ENCODE measurements at regions not wholly inside any gene's neighbourhood (a gene's known extent, or its start where the extent isn't known, plus 50 kb on each side); places are given as distances from the start of the nearest gene placed in this dataset.

GRCh38 chr6:167208819-167209576 lies 51.2 kb upstream of the GPR31 start:
- H3K9me3 ChIP-seq (ENCODE audit: low read depth), result no peaks in the 10 kb centered on the region
- no peaks in the 10 kb centered on the region for H3K36me3 ChIP-seq
- no peak overlapping the region for H3K27ac ChIP-seq
- no peak overlapping the region for H3K4me3 ChIP-seq
- TF ChIP-seq CTCF (IDR thresholded peaks at IDR 0.05; ENCODE audit: low read depth, low read length), result no peak
- H3K27me3 ChIP-seq, result no peaks in the 10 kb centered on the region
- no peaks in the 10 kb centered on the region for H3K4me1 ChIP-seq (ENCODE audit: low read depth)
- no peak for DNase-seq (ENCODE audit: low read depth in 1 of 2, low spot score in 1 of 2)

- no peaks in the 10 kb centered on the region for H3K27me3 ChIP-seq
- no peaks in the 10 kb centered on the region for H3K36me3 ChIP-seq
- no peak overlapping the region for H3K4me3 ChIP-seq
- H3K27ac ChIP-seq, result no peak overlapping the region
- no peak for TF ChIP-seq CTCF (IDR thresholded peaks at IDR 0.05; ENCODE audit: low read depth, low read length)
- DNase-seq (ENCODE audit: low read depth in 1 of 2, low spot score in 1 of 2), result no peak
- no peaks in the 10 kb centered on the region for H3K9me3 ChIP-seq (ENCODE audit: low read depth)
- H3K4me1 ChIP-seq (ENCODE audit: low read depth), result no peaks in the 10 kb centered on the region
These were observed 51.8 kb upstream of the GPR31 start for GRCh38 chr6:167209577-167209975.

GRCh38 chr6:167210375-167211294 lies 52.9 kb upstream of the GPR31 start:
- Histone ChIP-seq H3K27me3 (no peaks in the 10 kb centered on the region), H3K27ac (no peak overlapping the region)

GRCh38 chr6:167211295-167211648 lies 53.5 kb upstream of the GPR31 start:
- Histone ChIP-seq H3K27me3 (no peaks in the 10 kb centered on the region), H3K36me3 (no peaks in the 10 kb centered on the region), H3K4me1 (ENCODE audit: low read depth) (no peaks in the 10 kb centered on the region), H3K27ac (no peak overlapping the region), H3K4me3 (no peak overlapping the region), H3K9me3 (ENCODE audit: low read depth) (no peaks in the 10 kb centered on the region)
- TF ChIP-seq CTCF (IDR thresholded peaks at IDR 0.05; ENCODE audit: low read depth, low read length), result no peak
- DNase-seq (ENCODE audit: low read depth in 1 of 2, low spot score in 1 of 2), result no peak

More at GRCh38 chr6:167210375-167211294, 52.9 kb upstream of the GPR31 start:
- Histone ChIP-seq H3K9me3 (ENCODE audit: low read depth) (no peaks in the 10 kb centered on the region), H3K4me3 (no peak overlapping the region), H3K4me1 (ENCODE audit: low read depth) (no peaks in the 10 kb centered on the region), H3K36me3 (no peaks in the 10 kb centered on the region)
- DNase-seq (ENCODE audit: low read depth in 1 of 2, low spot score in 1 of 2), result peak in 1 of 2 donors; percentile 66
- TF ChIP-seq CTCF (IDR thresholded peaks at IDR 0.05; ENCODE audit: low read depth, low read length), result no peak

GRCh38 chr6:167211881-167212712 lies 54.3 kb upstream of the GPR31 start:
- no peak overlapping the region for H3K27ac ChIP-seq
- no peaks in the 10 kb centered on the region for H3K4me1 ChIP-seq (ENCODE audit: low read depth)
- H3K9me3 ChIP-seq (ENCODE audit: low read depth), result no peaks in the 10 kb centered on the region
- no peak for DNase-seq (ENCODE audit: low read depth in 1 of 2, low spot score in 1 of 2)
- H3K4me3 ChIP-seq, result no peak overlapping the region
- no peaks in the 10 kb centered on the region for H3K27me3 ChIP-seq
- no peak for TF ChIP-seq CTCF (IDR thresholded peaks at IDR 0.05; ENCODE audit: low read depth, low read length)
- H3K36me3 ChIP-seq, result no peaks in the 10 kb centered on the region

Data from cardiac muscle cell (in vitro differentiated cells and primary cell).